Fibroblast of pulmonary artery (primary cell): ENCODE measurements at regions not wholly inside any gene's neighbourhood (a gene's known extent, or its start where the extent isn't known, plus 50 kb on each side); places are given as distances from the start of the nearest gene placed in this dataset.

ENCODE experiments used
- DNase-seq: peaks from one replicate; pipeline ENCODE4 v3.0.0-alpha.2; 2010; ENCODE audit warnings: low read depth
- H3K4me3 ChIP-seq: replicated peaks from 2 replicates; pipeline ENCODE4 v1.5.1; 2011; ENCODE audit warnings: low read depth, mild to moderate bottlenecking, control low read depth, low read length, moderate library complexity
- TF ChIP-seq, protein P1 (sequence below): IDR thresholded peaks from 2 replicates; pipeline ENCODE4 v1.5.1; 2011; ENCODE audit warnings: mild to moderate bottlenecking, control low read depth, low read length, inconsistent platforms; ENCODE audit errors: missing control alignments

DNA sequence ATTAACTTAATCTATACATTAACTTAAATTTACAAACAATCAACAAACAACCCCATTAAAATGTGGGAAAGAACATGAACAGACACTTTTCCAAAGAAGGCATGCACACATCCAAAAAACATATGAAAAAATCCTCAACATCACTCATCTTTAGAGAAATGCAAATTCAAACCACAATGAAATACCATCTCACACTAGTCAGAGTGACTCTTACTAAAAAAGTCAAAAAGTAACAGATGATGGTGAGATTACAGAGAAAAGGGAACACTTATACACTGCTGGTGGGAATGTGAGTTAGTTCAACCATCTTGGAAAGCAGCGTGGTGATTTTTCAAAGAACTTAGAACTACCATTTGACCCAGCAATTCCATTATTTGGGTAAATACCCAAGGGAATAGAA lies 759.2 kb upstream of the SLITRK1 start:
- no peak overlapping the region for H3K4me3 ChIP-seq
- TF ChIP-seq, protein P1, sequence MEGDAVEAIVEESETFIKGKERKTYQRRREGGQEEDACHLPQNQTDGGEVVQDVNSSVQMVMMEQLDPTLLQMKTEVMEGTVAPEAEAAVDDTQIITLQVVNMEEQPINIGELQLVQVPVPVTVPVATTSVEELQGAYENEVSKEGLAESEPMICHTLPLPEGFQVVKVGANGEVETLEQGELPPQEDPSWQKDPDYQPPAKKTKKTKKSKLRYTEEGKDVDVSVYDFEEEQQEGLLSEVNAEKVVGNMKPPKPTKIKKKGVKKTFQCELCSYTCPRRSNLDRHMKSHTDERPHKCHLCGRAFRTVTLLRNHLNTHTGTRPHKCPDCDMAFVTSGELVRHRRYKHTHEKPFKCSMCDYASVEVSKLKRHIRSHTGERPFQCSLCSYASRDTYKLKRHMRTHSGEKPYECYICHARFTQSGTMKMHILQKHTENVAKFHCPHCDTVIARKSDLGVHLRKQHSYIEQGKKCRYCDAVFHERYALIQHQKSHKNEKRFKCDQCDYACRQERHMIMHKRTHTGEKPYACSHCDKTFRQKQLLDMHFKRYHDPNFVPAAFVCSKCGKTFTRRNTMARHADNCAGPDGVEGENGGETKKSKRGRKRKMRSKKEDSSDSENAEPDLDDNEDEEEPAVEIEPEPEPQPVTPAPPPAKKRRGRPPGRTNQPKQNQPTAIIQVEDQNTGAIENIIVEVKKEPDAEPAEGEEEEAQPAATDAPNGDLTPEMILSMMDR: no peak
- peak; percentile 25 for DNase-seq

DNA sequence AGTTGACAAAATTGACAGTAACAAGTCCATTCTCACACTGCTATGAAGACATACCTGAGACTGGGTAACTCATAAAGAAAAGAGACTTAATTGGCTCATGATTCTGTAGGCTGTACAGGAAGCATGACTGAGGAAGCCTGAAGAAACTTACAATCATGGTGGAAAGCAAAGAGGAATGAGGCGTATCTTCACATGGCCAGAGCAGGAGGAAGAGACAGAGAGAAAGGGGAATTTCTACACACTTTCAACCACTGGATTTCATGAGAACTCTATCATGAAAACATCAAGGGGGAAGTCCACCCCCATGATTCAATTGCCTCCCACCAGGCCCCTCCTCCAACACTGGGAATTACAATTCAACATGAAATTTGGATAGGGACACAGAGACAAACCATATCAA lies 758.4 kb upstream of the SLITRK1 start:
- DNase-seq: no peak
- no peak overlapping the region for H3K4me3 ChIP-seq
- TF ChIP-seq, protein P1: no peak

- H3K4me3 ChIP-seq: no peak overlapping the region
- TF ChIP-seq, protein P1: no peak
Measured at GRCh38 chr13:84630476-84630875, 748.2 kb upstream of the SLITRK1 start.

DNA sequence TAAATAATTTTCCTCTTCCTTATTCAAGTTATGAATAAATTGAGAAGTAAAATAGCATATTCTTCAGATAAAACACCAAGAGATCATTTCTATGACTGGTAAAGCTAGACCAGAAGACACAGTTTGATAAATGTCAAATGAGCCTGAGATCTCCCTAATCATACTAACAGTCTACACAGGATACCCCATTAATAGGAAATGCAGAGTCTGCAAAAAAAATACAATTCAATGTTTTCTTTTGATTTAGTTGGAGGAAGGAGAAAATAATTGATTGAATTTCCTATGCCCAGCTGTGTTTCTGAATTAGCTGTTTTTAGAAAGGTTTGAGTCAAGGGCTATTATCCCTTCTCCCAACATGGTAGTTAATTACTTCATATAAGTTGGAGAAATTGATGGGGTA lies 734.6 kb upstream of the SLITRK1 start:
- DNase-seq: no peak
- H3K4me3 ChIP-seq: no peak overlapping the region
- TF ChIP-seq, protein P1: no peak

More at GRCh38 chr13:84630476-84630875, 748.2 kb upstream of the SLITRK1 start:
- no peak for DNase-seq

DNA sequence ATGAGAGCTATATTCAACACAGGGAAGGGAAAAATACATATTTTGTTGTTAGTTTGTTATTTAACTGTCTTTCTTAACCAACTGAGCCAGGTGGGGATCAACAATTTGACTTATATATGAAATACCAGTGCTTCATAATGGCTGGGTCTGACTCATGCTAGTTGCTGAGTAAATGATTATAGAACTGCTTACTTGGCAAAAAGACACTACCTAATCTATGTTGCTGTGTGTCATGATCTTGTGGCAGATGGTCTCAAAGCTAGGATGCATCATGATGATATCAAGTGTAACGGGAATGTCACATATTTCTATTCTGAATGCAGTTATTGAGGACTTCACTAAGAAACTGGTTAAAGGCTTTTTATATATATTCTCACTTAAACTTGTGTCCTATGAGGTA lies 727.4 kb upstream of the SLITRK1 start:
- TF ChIP-seq, protein P1: no peak
- H3K4me3 ChIP-seq: no peak overlapping the region
- peak; percentile 23 for DNase-seq

DNA sequence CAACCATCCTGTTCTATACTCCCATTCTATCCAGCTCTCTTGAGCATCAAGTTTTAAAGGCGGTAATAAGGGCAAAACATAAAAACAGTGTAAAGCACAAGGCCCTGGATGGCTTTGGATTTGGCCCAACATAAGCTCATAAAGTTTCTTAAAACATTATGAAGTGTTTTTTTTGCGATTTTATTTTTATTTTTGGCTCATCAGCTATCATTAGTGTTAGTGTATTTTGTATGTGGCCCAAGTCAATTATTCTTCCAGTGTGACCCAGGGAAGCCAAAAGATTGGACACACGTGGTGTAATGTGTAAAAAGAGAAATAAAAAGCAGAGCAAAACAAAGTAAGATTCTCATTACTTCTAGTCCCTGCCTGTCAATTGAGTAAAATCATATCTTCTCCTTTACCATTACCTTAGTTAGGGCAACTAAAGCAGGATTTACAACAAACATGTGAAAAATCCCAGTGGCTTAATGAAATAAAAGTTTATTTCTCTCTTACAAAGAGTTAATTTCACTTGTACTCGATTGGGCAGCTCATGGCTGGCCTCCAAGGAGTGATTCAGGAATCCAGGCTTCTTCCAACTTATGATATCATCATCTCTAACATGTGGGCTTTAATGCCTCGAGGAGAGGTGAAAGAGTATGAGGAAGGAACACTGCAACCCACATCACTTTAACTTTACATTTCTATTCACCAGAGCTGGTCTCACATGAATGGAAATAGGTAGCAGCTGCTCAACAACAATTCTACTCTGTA lies 725.2 kb upstream of the SLITRK1 start:
- H3K4me3 ChIP-seq: no peak overlapping the region
- DNase-seq: peak; percentile 70
- TF ChIP-seq, protein P1: no peak

DNA sequence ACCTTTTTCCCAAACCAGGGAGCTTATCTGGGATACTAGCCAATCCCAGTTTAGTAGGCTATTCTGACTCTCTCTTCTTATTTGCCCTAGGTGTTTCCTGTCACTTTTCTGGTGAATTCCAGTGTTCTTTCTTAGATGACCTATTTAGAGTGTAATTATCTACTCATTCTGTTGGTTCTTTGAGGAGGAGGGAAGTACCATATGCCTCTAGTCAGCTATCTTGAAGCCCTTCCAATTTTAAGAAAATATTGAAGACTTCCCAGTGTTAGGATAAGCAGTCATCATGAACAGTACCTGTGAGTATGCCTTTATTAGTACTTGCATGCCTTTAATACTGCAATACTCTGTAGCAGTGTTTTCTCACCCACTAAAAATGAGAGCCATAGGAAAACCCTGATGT lies 724.3 kb upstream of the SLITRK1 start:
- no peak overlapping the region for H3K4me3 ChIP-seq
- TF ChIP-seq, protein P1: no peak
- DNase-seq: no peak
